Mammary epithelial cell (primary cell): ENCODE measurements at regions not wholly inside any gene's neighbourhood (a gene's known extent, or its start where the extent isn't known, plus 50 kb on each side); places are given as distances from the start of the nearest gene placed in this dataset.

Source experiments
- EZH2 ChIP-seq: IDR thresholded peaks from 2 replicates; pipeline ENCODE4 v1.6.1; 2012; ENCODE audit warnings: low read length, inconsistent platforms, borderline replicate concordance
- TF ChIP-seq, protein P1 (sequence below), 2 donors: IDR thresholded peaks in 1 of 2; conservative IDR thresholded peaks in 1 of 2; 2 replicates each; pipeline ENCODE4 v1.5.1; 2011 to 2012; ENCODE audit warnings: inconsistent platforms in 2 of 2, low read length in 2 of 2, mild to moderate bottlenecking in 2 of 2, control low read depth in 1 of 2, low read depth in 1 of 2; ENCODE audit not compliant: insufficient read depth in 1 of 2; ENCODE audit errors: extremely low read depth in 1 of 2

DNA sequence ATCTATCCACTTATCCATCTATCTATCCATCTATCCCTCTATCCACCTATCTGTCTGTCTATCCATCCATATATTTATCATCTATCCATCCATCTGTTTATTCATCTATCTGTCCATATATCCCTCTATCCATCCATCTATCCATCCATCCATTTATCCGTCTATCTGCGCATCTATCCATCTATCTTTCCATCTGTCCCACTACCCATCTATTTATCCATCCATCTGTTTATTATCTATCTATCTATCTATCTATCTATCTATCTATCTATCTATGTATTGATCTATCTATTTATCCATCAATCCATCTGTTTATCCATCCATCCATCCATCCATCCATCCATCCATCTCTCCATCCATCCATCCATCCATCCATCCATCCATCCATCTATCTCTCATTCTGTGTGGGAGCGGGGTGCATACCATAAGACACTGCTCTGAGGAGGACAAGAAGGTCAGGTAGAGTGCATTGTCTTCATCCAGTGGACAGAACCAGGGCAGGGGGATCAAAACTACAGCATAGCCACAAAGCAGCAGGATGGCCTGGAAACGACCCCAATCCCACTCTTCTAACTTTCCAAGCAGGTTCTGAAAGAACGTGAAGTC lies 53.2 kb upstream of the ENPP6 start:
- TF ChIP-seq, protein P1, sequence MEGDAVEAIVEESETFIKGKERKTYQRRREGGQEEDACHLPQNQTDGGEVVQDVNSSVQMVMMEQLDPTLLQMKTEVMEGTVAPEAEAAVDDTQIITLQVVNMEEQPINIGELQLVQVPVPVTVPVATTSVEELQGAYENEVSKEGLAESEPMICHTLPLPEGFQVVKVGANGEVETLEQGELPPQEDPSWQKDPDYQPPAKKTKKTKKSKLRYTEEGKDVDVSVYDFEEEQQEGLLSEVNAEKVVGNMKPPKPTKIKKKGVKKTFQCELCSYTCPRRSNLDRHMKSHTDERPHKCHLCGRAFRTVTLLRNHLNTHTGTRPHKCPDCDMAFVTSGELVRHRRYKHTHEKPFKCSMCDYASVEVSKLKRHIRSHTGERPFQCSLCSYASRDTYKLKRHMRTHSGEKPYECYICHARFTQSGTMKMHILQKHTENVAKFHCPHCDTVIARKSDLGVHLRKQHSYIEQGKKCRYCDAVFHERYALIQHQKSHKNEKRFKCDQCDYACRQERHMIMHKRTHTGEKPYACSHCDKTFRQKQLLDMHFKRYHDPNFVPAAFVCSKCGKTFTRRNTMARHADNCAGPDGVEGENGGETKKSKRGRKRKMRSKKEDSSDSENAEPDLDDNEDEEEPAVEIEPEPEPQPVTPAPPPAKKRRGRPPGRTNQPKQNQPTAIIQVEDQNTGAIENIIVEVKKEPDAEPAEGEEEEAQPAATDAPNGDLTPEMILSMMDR (conservative IDR thresholded peaks at IDR 0.05 in 1 of 2, IDR thresholded peaks at IDR 0.05 in 1 of 2; ENCODE audit: extremely low read depth in 1 of 2, insufficient read depth in 1 of 2, low read depth in 1 of 2, low read length in 2 of 2): no peak
- no peak for TF ChIP-seq EZH2
